Duodenal mucosa (tissue), 2 donors: ENCODE measurements at regions not wholly inside any gene's neighbourhood (a gene's known extent, or its start where the extent isn't known, plus 50 kb on each side); places are given as distances from the start of the nearest gene placed in this dataset.
"Not testable (repeated sequence)": the region's sequence is repeated elsewhere in the genome, so short reads cannot be mapped to it uniquely, and the experiment has no call there.

Source experiments
- H3K27ac ChIP-seq: one replicate; pipeline ENCODE4 v1.7.0; 2013; ENCODE audit warnings: low read depth, low read length
- H3K27me3 ChIP-seq, 2 donors: one replicate each; pipeline ENCODE4 v1.7.0; 2013; ENCODE audit warnings: low read length in 2 of 2, control low read depth in 1 of 2; ENCODE audit not compliant: insufficient read depth in 2 of 2, control insufficient read depth in 1 of 2
- H3K36me3 ChIP-seq, 2 donors: one replicate each; pipeline ENCODE4 v1.7.0; 2013; ENCODE audit warnings: low read length in 2 of 2, control low read depth in 1 of 2; ENCODE audit not compliant: insufficient read depth in 2 of 2, control insufficient read depth in 1 of 2
- H3K4me1 ChIP-seq, 2 donors: one replicate each; pipeline ENCODE4 v1.7.0; 2013; ENCODE audit warnings: low read length in 2 of 2, control low read depth in 1 of 2; ENCODE audit not compliant: insufficient read depth in 2 of 2, control insufficient read depth in 1 of 2
- H3K4me3 ChIP-seq, 2 donors: one replicate each; pipeline ENCODE4 v1.7.0; 2013; ENCODE audit warnings: low read length in 2 of 2, low read depth in 1 of 2
- H3K9ac ChIP-seq, 2 donors: one replicate each; pipeline ENCODE4 v1.7.0; 2013; ENCODE audit warnings: low read length in 2 of 2, low read depth in 1 of 2
- H3K9me3 ChIP-seq, 2 donors: one replicate each; pipeline ENCODE4 v1.7.0; 2013; ENCODE audit warnings: low read length in 2 of 2, control low read depth in 1 of 2; ENCODE audit not compliant: control insufficient read depth in 1 of 2

GRCh38 chr17:70709596-70709995, 540.3 kb downstream of the KCNJ2 start:
- H3K36me3 ChIP-seq, result no peaks in the 10 kb centered on the region
- H3K4me1 ChIP-seq, result no peaks in the 10 kb centered on the region
- no peaks in the 10 kb centered on the region for H3K9me3 ChIP-seq
- no peak overlapping the region for H3K27ac ChIP-seq
- H3K4me3 ChIP-seq, result no peak overlapping the region
- H3K27me3 ChIP-seq, result no peaks in the 10 kb centered on the region
- H3K9ac ChIP-seq, result no peak overlapping the region

GRCh38 chr17:70713694-70714093, 544.4 kb downstream of the KCNJ2 start:
- Histone ChIP-seq H3K27ac (no peak overlapping the region), H3K4me3 (no peak overlapping the region), H3K27me3 (no peaks in the 10 kb centered on the region), H3K9me3 (no peaks in the 10 kb centered on the region), H3K36me3 (no peaks in the 10 kb centered on the region), H3K9ac (no peak overlapping the region), H3K4me1 (no peaks in the 10 kb centered on the region)

DNA sequence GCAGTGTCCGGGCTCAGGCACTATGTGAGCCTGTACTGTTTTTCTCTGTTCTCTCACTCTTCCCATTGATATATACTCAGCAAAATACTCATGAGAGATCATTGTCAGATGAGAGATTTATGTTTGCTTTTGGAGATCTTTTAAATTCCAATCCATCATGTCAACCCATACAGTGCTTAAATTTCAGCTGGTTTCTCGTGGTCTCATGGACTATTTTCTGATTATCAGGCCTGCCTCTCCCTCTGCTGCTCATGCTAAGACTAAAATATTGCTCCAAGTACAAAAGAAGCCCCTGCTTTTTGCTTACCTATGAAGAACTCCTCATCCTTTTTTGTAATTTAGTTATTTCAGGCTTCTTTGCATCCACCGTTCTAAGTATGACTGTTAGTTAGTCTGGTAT, 547.2 kb downstream of the KCNJ2 start:
- Histone ChIP-seq H3K4me3 (no peak overlapping the region), H3K4me1 (no peaks in the 10 kb centered on the region), H3K9me3 (no peaks in the 10 kb centered on the region), H3K27ac (no peak overlapping the region), H3K9ac (no peak overlapping the region), H3K27me3 (no peaks in the 10 kb centered on the region), H3K36me3 (no peaks in the 10 kb centered on the region)

DNA sequence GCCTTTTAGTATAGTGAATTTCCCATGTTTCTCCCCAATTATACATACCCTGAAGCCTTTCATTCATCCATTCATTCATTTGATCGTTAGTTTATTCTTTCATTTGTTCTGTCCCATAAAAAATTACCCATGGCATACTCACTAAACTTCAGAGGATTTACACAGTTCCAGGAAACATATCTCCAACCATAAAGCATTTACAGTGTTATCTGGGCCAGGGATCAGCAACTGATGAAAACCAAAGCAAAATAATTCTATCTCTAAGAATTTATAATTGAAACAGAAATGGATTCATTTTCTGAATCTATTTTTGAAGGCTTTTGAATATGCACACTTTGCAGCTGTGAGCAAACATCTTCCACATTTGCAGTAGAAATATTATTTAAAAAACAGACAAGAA, 547.7 kb downstream of the KCNJ2 start:
- Histone ChIP-seq H3K9me3 (no peaks in the 10 kb centered on the region), H3K27me3 (no peaks in the 10 kb centered on the region), H3K36me3 (no peaks in the 10 kb centered on the region), H3K9ac (no peak overlapping the region), H3K4me1 (no peaks in the 10 kb centered on the region), H3K4me3 (no peak overlapping the region), H3K27ac (no peak overlapping the region)

- Histone ChIP-seq H3K36me3 (no peaks in the 10 kb centered on the region), H3K27ac (no peak overlapping the region), H3K9me3 (no peaks in the 10 kb centered on the region), H3K4me1 (no peaks in the 10 kb centered on the region), H3K4me3 (no peak overlapping the region), H3K9ac (no peak overlapping the region), H3K27me3 (no peaks in the 10 kb centered on the region)
These were observed 567.1 kb downstream of the KCNJ2 start for GRCh38 chr17:70736375-70736957.

DNA sequence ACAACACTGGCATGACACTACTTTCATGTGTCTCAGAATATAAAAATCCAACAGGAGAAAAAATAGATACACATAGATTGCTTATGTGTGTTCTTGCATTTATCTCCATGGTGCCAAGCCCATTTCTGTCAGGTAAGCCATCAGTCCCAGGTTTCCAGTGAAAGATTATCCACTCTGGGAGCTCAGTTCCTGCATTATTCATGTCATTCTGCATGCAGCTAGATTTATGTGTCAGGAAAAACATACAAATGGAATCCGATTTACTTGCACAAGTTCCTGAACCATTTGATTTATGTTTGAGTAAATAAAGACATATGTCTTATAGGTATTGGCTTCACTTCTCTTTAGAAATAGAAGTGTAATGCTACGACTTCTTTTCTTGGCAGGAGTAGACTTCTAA, 569.7 kb downstream of the KCNJ2 start:
- Histone ChIP-seq H3K27ac (no peak overlapping the region), H3K4me1 (no peaks in the 10 kb centered on the region), H3K4me3 (no peak overlapping the region)

DNA sequence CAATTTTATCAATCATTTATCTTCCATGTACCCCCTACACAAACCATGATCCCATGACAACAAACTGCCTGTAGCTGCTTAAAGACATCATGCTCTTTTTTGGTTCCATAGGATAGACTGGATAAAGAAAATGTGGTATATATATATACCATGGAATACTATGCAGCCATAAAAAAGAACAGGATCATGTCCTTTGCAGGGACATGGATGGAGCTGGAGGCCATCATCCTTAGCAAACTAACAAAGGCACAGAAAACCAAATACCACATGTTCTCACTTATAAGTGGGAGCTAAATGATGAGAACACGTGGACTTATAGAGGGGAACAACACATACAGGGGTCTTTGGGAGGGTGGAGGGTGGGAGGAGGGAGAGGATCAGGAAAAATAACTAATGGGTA, 577.2 kb downstream of the KCNJ2 start:
- H3K27me3 ChIP-seq, H3K36me3 ChIP-seq, H3K9me3 ChIP-seq, H3K4me1 ChIP-seq, H3K9ac ChIP-seq, H3K4me3 ChIP-seq, H3K27ac ChIP-seq: not testable (repeated sequence)

More for the DNA sequence above, 569.7 kb downstream of the KCNJ2 start:
- Histone ChIP-seq H3K9me3 (no peaks in the 10 kb centered on the region), H3K36me3 (no peaks in the 10 kb centered on the region), H3K27me3 (no peaks in the 10 kb centered on the region), H3K9ac (no peak overlapping the region)

DNA sequence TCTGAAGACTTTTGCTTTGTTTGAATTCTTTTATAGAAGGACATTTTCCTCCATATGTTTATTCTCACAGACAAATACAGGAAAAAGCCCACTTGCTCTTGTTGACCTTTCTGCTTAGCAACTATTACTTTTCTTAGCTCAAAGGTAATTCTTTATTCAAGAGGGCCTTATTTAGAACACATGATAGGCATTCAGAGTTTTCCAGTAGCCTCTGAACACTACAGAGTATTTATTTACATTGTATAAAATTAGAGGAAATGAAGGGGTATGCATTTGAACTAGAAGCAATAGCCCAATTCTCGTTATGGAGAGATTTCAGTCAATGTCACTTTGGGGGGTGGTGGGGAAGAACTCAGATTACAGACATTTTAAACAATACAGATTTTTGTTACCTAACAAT, 581.7 kb downstream of the KCNJ2 start:
- Histone ChIP-seq H3K9ac (no peak overlapping the region), H3K27ac (no peak overlapping the region), H3K27me3 (no peaks in the 10 kb centered on the region), H3K4me1 (no peaks in the 10 kb centered on the region), H3K4me3 (no peak overlapping the region), H3K36me3 (no peaks in the 10 kb centered on the region), H3K9me3 (no peaks in the 10 kb centered on the region)

- not testable (repeated sequence) for H3K36me3 ChIP-seq, H3K9me3 ChIP-seq, H3K9ac ChIP-seq, H3K27me3 ChIP-seq, H3K27ac ChIP-seq, H3K4me1 ChIP-seq, H3K4me3 ChIP-seq
These were observed 583.1 kb downstream of the KCNJ2 start for GRCh38 chr17:70752461-70752860.

GRCh38 chr17:70752966-70753467, 583.7 kb downstream of the KCNJ2 start:
- Histone ChIP-seq H3K27ac (no peak overlapping the region), H3K9ac (no peak overlapping the region), H3K4me3 (no peak overlapping the region), H3K36me3 (no peaks in the 10 kb centered on the region), H3K4me1 (no peaks in the 10 kb centered on the region), H3K27me3 (no peaks in the 10 kb centered on the region), H3K9me3 (no peaks in the 10 kb centered on the region)

DNA sequence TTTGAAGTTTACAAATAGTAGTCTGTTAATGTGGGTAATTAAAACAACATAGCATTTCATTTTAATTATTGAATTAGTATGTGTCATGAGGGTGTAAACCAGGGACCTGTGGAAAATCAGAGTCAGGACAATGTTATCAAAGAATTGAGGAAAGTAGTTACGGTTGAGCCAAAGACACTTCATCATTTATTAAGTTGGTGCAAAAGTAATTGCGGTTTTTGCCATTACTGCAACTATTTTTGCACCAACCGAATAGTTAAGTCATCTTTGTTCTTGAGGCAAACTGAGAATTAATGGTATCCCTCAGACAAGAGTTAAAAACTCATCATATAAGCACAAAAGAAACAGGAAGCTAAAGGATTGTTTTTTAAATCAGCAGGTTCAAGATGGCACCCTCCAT, 593.7 kb downstream of the KCNJ2 start:
- H3K4me3 ChIP-seq, result no peak overlapping the region
- no peaks in the 10 kb centered on the region for H3K36me3 ChIP-seq
- no peak overlapping the region for H3K27ac ChIP-seq
- no peaks in the 10 kb centered on the region for H3K4me1 ChIP-seq
- H3K27me3 ChIP-seq, result no peaks in the 10 kb centered on the region
- H3K9me3 ChIP-seq, result no peaks in the 10 kb centered on the region
- H3K9ac ChIP-seq, result no peak overlapping the region
